Common myeloid progenitor, CD34-positive (primary cell): ENCODE measurements at regions not wholly inside any gene's neighbourhood (a gene's known extent, or its start where the extent isn't known, plus 50 kb on each side); places are given as distances from the start of the nearest gene placed in this dataset.

Experiments
- CTCF ChIA-PET: fragments of 350-600 bp; sonication (Branson Sonifier 250); formaldehyde crosslinking; loops from one replicate; lab custom pipeline; 2021; ENCODE audit warnings: antibody characterized with exemption; lab: Charles Lee
- POLR2A ChIA-PET: fragments of 350-600 bp; sonication (Branson Sonifier 250); formaldehyde crosslinking; loops from one replicate; lab custom pipeline; 2021; ENCODE audit warnings: antibody characterized with exemption; lab: Charles Lee
- DNase-seq, 3 donors: peaks; one replicate each; pipeline versions ENCODE4 v3.0.0 to v3.0.0-alpha.2; 2013
- H3K27ac ChIP-seq, 2 experiments: 1 replicate in 1 of 2; 2 replicates in 1 of 2; pipeline ENCODE4 v1.7.0; 2013; ENCODE audit warnings: inconsistent platforms in 2 of 2, low read length in 2 of 2, mild to moderate bottlenecking in 2 of 2, low read depth in 1 of 2, moderate library complexity in 1 of 2; ENCODE audit not compliant: severe bottlenecking in 2 of 2, insufficient read depth in 1 of 2, poor library complexity in 1 of 2
- H3K27me3 ChIP-seq, 5 experiments: replicated peaks in 2 of 5; 1 replicate in 3 of 5; 2 replicates in 2 of 5; pipeline versions ENCODE4 v1.6.1 to v1.7.0; 2013; ENCODE audit warnings: low read length in 4 of 5, mild to moderate bottlenecking in 2 of 5, moderate library complexity in 2 of 5, inconsistent platforms in 1 of 5; ENCODE audit not compliant: insufficient read depth in 5 of 5, control insufficient read depth in 4 of 5
- H3K36me3 ChIP-seq, 4 experiments: 1 replicate in 2 of 4; 2 replicates in 2 of 4; pipeline versions ENCODE4 v1.6.1 to v1.7.0; 2013; ENCODE audit warnings: low read length in 3 of 4, control low read depth in 1 of 4, mild to moderate bottlenecking in 1 of 4; ENCODE audit not compliant: control insufficient read depth in 4 of 4, insufficient read depth in 4 of 4
- H3K4me1 ChIP-seq, 4 experiments: 1 replicate in 3 of 4; 2 replicates in 1 of 4; pipeline versions ENCODE4 v1.6.1 to v1.7.1; 2013; ENCODE audit warnings: low read length in 3 of 4, mild to moderate bottlenecking in 3 of 4, control low read depth in 1 of 4, inconsistent platforms in 1 of 4, moderate library complexity in 1 of 4; ENCODE audit not compliant: control insufficient read depth in 4 of 4, insufficient read depth in 4 of 4; ENCODE audit errors: control extremely low read depth in 1 of 4
- H3K4me3 ChIP-seq, 7 experiments: 1 replicate in 4 of 7; 2 replicates in 3 of 7; pipeline versions ENCODE4 v1.5.1 to v1.7.0; 2013; ENCODE audit warnings: mild to moderate bottlenecking in 7 of 7, low read length in 6 of 7, moderate library complexity in 6 of 7, inconsistent platforms in 2 of 7, low read depth in 2 of 7, control low read depth in 1 of 7; ENCODE audit not compliant: insufficient read depth in 4 of 7, control insufficient read depth in 1 of 7; ENCODE audit errors: extremely low read depth in 1 of 7
- H3K9me3 ChIP-seq, 5 experiments: 1 replicate in 4 of 5; 2 replicates in 1 of 5; pipeline versions ENCODE4 v1.6.1 to v1.7.1; 2013; ENCODE audit warnings: low read length in 4 of 5, mild to moderate bottlenecking in 2 of 5, inconsistent platforms in 1 of 5, low read depth in 1 of 5, moderate library complexity in 1 of 5; ENCODE audit not compliant: control insufficient read depth in 4 of 5, insufficient read depth in 2 of 5; ENCODE audit errors: control extremely low read depth in 1 of 5
- WGBS: methylation state at CpG from one replicate; pipeline ENCODE4 v1.1.5; 2013; ENCODE audit not compliant: insufficient coverage; 5-methylcytosine and 5-hydroxymethylcytosine counted together

- Histone ChIP-seq H3K4me3 (no peak overlapping the region), H3K9me3 (peaks cover 0 to 1% (median 0%) of the 10 kb centered on the region in 5 experiments), H3K27ac (no peak overlapping the region), H3K27me3 (no peaks in the 10 kb centered on the region), H3K36me3 (no peaks in the 10 kb centered on the region), H3K4me1 (no peaks in the 10 kb centered on the region)
- DNase-seq = no peak
- CTCF ChIA-PET = no interaction called here
- POLR2A ChIA-PET = no interaction called here
Observed at GRCh38 chr3:145623349-145623748, 537.6 kb downstream of the PLOD2 start.

GRCh38 chr3:145628211-145628610 is 532.8 kb downstream of the PLOD2 start:
- ChIA-PET CTCF (no interaction called here), POLR2A (no interaction called here)
- H3K9me3 ChIP-seq = peaks cover 0 to 3% (median 0%) of the 10 kb centered on the region in 5 experiments
- H3K36me3 ChIP-seq = no peaks in the 10 kb centered on the region
- DNase-seq = no peak
- no peak overlapping the region for H3K4me3 ChIP-seq
- H3K4me1 ChIP-seq = no peaks in the 10 kb centered on the region
- no peak overlapping the region for H3K27ac ChIP-seq
- H3K27me3 ChIP-seq = no peaks in the 10 kb centered on the region

DNA sequence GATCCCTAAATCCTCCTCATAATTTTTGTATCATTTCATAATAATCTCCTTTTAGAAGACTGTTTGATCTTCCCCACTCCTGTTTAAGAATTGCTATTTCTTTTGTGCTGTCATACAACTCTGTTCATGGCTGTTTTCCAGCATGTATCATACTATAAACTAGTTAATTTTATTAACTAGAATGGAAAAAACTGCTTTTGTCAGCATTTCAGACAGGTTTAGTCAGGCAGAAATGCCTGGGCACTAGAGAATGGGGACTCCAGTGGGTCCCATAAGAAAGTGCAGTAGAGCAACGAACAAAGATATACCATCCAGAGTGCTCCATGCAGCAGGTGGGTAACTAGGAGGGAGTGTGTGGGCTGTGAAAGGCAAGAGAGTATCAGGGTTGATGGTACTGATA is 523.9 kb downstream of the PLOD2 start:
- WGBS = 80% methylated on average over 1 of the region's 1 CpG
- H3K9me3 ChIP-seq = no peaks in the 10 kb centered on the region
- H3K27me3 ChIP-seq = no peaks in the 10 kb centered on the region
- ChIA-PET CTCF (no interaction called here), POLR2A (no interaction called here)
- H3K36me3 ChIP-seq = no peaks in the 10 kb centered on the region
- no peaks in the 10 kb centered on the region for H3K4me1 ChIP-seq
- H3K27ac ChIP-seq = no peak overlapping the region
- DNase-seq = no peak
- H3K4me3 ChIP-seq = no peak overlapping the region

DNA sequence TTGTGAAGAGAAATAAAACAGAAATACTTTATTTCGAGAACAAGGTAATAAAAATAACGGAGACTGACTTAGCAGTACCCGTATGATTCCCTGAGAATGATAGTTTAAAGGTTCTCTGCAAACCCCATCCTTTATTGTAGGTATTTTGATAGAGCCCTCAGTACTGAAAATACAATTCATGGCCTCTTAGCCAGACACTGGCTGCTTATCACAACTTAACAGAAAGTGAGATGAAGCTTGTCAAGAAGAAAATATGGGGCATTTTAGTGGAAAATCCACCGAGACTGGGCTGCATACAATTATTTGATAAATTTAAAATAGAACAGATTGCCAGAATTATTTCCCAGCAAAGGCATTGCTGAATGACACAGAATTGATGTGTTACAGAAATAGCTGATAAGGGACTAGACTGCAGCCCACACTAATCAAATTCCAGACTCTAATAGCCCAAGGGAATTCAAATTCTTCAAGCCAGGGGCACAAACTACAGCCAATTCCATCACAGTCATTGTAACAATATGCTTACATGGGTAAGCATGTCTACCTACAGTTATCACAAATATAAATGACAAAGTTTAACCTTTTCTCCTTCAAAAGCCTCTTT is 521.9 kb downstream of the PLOD2 start:
- Histone ChIP-seq H3K4me1 (no peaks in the 10 kb centered on the region), H3K27me3 (no peaks in the 10 kb centered on the region), H3K36me3 (no peaks in the 10 kb centered on the region), H3K9me3 (no peaks in the 10 kb centered on the region), H3K27ac (no peak overlapping the region), H3K4me3 (no peak overlapping the region)
- CTCF ChIA-PET = no interaction called here
- no peak for DNase-seq
- 100% methylated on average over 3 of the region's 4 CpGs for WGBS
- POLR2A ChIA-PET = no interaction called here

DNA sequence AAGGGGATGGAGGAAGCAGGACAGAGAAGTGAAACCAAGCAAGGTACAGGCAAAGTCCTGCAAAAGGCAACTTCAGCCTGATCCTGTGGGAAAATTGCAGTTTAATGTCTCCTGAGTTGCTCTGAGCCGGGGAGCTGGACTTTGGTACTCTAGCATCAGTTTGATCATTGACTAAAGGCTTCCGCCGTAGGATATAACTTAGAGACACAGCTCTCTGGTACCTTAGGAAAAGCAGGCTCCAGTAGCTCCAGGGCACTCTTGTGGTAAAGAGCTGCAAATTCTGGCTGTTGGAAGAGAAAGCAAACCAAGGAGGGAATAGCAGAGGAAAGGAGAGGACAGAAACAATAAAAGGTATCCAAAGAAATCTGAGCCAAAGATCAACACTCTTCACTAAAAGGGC is 521.1 kb downstream of the PLOD2 start:
- WGBS = 81% methylated on average over 3 of the region's 3 CpGs
- Histone ChIP-seq H3K9me3 (no peaks in the 10 kb centered on the region), H3K27me3 (no peaks in the 10 kb centered on the region), H3K4me3 (no peak overlapping the region), H3K4me1 (no peaks in the 10 kb centered on the region), H3K36me3 (no peaks in the 10 kb centered on the region), H3K27ac (no peak overlapping the region)
- POLR2A ChIA-PET = no interaction called here
- no peak for DNase-seq
- CTCF ChIA-PET = no interaction called here

GRCh38 chr3:145648396-145648795 is 512.6 kb downstream of the PLOD2 start:
- H3K36me3 ChIP-seq = no peaks in the 10 kb centered on the region
- ChIA-PET CTCF (no interaction called here), POLR2A (no interaction called here)
- no peak overlapping the region for H3K27ac ChIP-seq
- H3K9me3 ChIP-seq = peaks cover 0 to 3% (median 0%) of the 10 kb centered on the region in 5 experiments
- no peak overlapping the region for H3K4me3 ChIP-seq
- DNase-seq = no peak
- H3K27me3 ChIP-seq = no peaks in the 10 kb centered on the region
- no peaks in the 10 kb centered on the region for H3K4me1 ChIP-seq

GRCh38 chr3:145649368-145649887 is 511.6 kb downstream of the PLOD2 start:
- Histone ChIP-seq H3K27me3 (no peaks in the 10 kb centered on the region), H3K27ac (no peak overlapping the region), H3K4me1 (no peaks in the 10 kb centered on the region), H3K4me3 (no peak overlapping the region), H3K36me3 (no peaks in the 10 kb centered on the region), H3K9me3 (peaks cover 0 to 3% (median 0%) of the 10 kb centered on the region in 5 experiments)
- POLR2A ChIA-PET = no interaction called here
- no peak for DNase-seq
- CTCF ChIA-PET = no interaction called here
- WGBS = 98% methylated on average over 7 of the region's 8 CpGs
